GM19328 (cell line): ENCODE measurements at regions not wholly inside any gene's neighbourhood (a gene's known extent, or its start where the extent isn't known, plus 50 kb on each side); places are given as distances from the start of the nearest gene placed in this dataset.
"Not testable (repeated sequence)": the region's sequence is repeated elsewhere in the genome, so short reads cannot be mapped to it uniquely, and the experiment has no call there.

Experiments
- ATAC-seq: cut with Tn5 transposase; IDR thresholded peaks from one replicate; pipeline ENCODE4 v1.9.1; 2021; ENCODE audit warnings: mild to moderate bottlenecking, moderate library complexity; ENCODE audit not compliant: unreplicated experiment

DNA sequence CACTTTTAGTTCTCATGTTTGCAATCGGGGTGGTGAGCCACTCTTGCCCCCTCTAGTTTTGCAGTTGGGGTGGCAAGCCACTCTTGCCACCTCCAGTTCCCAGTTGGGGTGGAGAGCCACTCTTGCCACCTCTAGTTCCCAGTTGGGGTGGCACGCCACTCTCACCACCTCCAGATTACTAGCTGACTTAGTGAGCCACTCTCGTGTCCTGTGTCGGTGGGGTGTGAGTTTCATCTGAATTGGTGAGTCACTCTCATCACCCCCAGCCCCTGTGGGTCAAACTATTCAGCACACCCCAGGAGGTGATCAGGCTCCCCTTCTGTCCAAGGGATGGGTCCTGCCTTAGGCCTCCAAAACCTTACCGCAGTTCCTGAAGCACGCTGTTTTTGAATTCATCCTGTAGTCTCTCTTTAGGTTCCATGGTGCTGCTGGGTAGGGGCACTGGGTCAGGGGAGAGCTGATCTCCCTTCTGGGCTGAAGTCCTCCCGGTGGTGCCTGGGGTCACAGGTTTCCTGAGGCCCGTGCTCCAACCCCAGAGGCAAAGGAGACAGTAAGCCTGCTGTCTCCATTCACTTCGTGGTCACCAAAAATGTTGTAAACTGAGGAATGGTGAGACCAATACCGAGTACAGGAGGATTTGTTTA is 224.2 kb upstream of the SYNCRIP start:
- ATAC-seq: no peak

DNA sequence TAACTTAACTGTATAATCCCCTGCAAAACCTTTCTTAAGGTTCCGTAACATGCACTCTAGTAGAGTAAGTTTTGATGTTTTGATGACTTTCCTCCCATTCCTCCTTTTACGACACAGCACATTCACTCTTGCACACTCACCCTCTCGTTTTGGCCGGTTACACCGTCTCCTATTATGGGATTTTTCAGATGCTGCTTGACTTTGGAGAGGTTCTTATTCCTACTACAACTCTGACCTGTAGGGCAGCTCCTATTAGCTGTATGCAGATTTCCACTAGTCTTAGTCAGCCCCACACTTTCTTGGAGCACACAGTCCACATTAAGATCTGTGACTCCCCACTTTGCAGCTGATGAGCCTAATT is 223.7 kb upstream of the SYNCRIP start:
- no peak for ATAC-seq

DNA sequence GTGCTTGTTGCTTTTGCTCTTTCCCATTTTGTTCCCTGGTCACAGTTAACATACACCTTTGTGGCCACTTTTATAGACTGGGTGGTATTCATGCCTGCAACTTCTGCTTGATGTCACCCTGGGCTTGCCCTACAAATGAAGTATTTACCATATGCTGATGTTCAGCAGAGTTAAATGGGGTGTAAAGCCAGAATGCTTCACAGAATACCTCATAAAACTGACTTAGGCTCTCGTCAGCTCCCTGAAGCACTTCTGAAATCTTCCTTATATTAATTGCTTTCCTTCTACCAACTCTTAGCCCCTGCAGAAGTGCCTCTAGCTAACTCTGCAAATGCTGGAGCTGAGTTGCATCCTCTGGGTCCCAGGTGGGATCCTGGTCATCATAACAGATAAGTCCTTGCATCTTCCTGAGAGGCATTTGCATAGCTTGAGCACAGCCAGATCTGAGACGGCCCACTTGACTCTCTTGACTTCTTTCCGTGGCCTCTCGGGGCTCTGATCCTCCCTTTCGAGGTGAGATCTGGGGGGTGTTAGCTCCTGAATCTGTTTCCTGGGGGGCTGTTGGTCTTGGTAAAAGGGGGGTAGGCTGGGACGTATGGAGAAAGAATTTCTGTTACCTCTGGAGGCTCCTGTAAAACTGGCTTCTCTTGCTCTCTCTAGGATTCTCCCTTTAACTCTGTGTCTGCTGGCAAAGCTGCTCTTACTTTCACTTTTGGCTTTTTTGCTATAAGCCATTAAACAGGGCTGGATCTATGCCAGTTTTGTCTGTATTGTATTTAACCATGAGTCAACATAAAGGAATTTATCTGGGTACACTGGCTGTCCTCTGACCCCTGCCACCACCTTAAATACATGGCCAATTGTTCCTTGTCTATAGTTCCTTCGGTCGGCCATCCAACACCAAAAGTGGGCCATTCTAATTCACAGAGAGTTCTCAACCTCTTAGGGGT is 223.0 kb upstream of the SYNCRIP start:
- no peak for ATAC-seq

DNA sequence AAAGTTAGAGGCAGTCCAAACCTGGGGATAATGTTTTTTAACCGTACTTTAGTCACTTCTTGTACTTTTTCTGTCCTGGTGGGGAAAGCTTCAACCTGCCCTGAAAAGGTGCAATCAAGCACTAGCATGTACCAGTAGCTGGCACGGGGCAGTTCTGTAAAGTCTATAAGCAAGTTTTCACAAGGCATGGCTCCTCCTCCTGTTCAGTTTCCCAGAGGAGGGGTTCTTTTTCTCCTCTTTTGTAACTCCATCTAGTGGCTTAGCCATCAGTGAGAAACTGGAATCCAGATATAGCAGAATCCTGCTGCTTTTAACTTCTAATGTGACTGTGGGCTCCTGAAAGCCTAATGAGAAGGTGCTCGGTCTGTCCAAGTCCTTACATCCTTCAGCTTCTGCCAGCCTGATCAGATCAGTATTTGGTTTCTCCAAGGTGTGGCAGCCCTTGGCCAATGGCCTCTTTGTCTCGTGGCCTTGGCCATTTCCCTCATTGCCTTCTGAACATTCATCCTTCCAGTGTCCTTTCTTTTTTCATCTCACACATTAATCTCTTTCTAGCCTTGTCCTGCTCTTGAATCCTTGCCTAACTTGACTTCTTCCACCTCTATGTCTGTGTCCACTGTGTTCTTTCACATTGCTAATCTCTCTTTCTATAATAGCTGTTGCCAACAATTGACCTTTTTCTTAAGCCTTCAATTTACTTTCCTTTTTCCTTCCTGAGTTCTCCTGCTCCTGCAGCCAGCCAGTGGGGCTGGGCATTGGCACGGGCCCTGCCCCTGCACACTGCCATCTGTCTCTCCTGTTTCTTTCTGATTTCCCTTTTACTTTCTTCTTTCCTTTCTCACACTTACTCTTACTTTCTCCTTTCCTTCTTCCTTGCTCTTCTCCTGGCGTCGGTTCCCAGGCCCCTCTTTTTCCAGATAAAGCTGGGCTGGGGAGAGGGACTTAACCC is 222.0 kb upstream of the SYNCRIP start:
- no peak for ATAC-seq

DNA sequence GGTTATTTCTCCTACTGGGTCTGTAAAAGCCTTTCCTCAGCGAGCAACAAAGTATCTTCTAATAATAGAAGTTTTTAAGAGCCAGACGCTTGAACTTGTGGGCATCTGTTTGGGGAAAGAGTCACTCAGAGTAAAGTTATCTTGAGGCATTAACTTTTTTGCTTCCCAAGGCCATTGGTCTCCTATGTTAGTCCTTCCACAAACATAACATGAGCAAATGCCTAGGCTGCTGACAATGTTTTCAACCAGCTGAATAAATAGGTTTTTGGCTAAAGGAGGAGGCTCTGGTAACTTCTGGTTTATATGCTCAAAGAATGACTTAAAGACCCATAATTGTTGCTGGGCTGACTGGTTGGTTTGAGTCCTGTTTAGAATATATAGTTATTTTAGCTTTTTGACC is 213.5 kb upstream of the SYNCRIP start:
- no peak for ATAC-seq

DNA sequence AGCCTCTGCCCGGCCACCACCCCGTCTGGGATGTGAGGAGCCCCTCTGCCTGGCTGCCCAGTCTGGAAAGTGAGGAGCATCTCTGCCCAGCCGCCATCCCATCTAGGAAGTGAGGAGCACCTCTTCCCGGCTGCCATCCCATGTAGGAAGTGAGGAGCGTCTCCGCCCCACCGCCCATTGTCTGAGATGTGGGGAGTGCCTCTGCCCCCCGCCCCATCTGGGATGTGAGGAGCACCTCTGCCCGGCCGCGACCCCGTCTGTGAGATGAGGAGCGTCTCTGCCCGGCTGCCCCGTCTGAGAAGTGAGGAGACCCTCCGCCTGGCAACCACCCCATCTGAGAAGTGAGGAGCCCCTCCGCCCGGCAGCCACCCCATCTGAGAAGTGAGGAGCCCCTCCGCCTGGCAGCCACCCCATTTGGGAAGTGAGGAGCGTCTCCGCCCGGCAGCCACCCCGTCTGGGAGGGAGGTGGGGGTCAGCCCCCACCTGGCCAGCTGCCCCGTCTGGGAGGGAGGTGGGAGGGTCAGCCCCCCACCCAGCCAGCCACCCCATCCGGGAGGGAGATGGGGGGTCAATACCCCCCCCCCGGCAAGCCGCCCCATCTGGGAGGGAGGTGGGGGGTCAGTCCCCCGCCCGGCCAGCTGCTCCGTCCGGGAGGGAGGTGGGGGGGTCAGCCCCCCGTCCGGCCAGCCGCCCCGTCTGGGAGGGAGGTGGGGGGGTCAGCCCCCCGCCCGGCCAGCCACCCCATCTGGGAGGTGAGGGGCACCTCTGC is 195.8 kb upstream of the SYNCRIP start:
- ATAC-seq: not testable (repeated sequence)

DNA sequence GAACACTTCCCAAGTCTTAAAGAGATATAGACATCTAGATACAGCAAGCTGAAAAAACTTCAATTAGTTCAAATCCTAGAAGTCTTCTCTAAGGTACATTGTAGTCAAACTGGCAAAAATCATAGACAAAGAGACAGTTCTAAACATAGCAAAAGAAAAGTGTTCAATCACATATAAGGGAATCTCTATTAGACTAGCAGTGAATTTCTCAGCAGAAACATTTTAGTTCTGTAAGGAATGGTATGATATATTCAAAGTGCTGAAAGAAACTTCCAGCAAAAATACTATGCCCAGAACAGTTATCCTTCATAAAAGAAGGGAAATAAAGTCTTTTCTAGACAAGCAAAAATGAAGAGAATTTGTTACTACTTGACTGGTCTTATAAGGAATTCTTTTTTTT is 186.3 kb upstream of the SYNCRIP start:
- no peak for ATAC-seq

DNA sequence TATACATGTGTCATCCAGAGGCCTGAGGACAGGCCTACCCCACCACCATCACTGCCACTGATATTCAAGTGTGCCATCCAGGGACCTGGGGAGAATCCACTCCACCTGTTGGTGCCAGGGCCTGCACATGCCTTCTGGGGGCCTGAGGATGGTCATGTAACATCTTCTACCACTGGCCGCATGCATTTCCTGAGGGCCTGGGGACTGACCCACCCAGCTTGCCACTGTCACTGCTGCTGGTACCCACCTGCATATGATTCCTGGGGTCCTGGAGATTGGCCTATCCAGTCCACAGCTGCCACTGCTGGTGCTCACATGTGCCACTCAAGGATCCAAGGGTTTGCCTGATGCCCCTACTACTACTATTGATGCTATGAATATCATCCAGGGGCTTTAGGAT is 184.3 kb upstream of the SYNCRIP start:
- no peak for ATAC-seq

DNA sequence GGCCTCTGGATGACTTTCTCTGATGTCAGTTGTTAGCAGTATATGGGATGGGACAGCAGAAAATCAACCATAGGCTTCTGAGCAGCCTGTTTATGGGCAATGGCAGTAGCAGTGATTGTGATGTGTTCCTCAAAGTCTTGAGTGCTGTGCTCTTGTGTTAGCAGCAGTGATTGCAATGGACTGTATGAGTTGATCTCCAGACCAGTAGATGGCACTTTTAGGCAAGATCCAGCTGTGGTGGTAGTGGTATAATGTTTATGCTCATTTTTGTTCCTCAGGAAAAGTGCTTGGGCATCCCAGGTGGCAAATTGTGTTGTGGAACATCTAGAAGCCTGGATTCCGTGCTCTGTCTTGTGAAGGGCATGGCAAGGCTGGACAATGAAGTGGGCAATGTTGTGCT is 181.6 kb upstream of the SYNCRIP start:
- no peak for ATAC-seq

DNA sequence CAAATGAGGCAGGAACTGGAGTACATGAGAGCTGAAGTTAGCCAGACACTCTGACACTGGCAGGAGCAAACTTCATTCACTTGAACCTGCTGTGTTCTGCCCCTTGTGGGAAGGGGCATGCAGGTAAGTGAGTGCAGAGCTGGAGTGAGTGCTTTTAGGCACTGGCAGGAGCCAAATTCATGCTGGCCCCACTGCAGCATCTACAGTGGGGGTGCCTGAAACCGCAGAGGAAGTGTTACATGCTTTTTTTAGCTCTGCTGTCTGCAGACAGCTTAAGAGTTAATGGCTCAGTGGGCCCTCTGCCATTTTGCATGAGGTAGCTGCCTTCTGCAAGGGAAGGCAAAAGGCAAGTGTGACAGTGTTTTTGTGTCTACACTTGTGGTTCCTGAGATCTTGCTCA is 167.9 kb upstream of the SYNCRIP start:
- ATAC-seq: no peak

DNA sequence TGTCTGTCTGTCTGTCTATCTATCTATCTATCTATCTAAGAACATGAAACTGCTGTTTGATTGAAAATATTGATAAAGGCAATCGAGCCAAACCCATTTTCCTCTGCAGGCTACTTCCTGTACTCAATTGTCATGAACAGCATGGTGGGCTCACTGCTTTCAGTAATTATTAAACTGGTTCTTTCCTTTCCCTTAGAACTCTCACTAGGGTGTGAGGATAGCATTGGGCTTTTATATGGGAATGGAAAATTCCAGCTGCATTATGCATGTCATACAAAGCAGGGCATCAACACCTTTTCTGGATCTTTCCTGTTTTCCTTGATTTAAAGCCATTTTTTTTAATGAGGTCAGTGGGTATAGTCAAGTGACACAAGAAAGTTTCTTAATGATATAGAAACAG is 161.0 kb upstream of the SYNCRIP start:
- no peak for ATAC-seq

DNA sequence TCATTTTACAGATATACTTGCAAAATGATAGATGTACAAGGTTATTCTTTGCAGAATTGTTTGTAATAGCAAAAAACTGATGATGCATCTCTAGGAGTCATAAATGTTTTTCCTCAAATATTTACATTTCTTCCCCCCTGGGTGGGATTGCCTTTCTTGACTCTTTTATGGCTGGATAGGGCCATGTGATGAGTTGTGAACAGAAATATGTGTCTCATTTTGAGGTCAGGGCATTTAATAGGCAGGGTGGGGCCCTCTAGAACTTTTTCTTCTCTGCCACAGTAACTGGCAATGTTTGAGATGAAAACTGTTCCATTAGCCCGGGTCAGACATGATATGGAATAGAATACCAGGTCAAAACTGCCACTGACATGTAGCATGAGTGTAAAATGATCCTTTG is 159.5 kb upstream of the SYNCRIP start:
- no peak for ATAC-seq

DNA sequence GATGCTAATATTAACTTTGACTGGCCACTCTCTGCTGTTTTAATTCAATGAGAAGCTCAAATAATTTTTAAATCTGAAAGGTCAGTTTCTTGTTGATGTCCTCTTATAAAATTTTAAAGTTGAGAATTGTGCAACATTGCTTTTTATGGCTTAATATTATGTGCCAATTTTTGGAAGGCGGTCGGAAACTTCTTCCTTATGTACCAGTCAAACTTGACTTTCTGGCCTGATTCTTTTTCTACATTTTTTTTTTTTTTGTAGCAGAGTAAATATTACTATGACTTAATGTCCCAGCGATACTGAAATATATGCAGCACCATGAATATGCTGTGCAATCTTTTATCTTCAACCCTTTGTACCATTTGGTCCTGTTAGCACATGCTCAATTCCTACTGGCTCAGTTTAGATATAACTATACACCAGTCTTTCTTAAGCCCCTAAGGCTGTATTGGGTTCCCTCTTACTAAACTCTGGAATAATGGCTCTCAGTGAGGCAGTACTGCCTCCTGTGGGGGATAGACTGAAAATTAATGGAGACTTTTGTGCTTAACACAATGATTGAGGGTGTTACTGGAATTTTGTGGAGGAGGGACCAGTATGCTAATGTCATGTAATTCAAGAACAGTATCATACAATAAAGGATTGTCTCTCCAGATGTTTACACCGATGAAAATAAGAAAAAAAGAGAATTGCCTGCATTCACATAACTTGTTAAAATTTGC is 156.4 kb upstream of the SYNCRIP start:
- ATAC-seq: no peak

DNA sequence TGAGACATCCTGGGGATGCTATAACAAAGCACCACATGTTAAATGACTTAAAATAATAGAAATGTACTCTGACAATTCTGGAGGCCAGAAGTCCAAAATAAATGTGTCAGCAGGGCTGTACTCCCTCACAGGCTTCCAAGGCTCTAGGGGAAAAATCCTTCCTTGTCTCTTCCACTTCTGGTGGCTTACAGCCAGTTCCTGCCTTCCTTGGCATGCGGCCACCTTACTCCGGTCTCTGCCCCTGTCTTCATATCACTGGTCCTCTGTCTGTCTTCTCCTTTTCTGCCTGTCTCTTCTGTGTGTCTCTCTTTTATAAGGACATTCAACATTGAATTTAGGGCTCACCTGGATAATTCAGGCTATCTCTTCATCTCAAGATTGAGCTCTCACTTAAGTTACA is 155.3 kb upstream of the SYNCRIP start:
- no peak for ATAC-seq

DNA sequence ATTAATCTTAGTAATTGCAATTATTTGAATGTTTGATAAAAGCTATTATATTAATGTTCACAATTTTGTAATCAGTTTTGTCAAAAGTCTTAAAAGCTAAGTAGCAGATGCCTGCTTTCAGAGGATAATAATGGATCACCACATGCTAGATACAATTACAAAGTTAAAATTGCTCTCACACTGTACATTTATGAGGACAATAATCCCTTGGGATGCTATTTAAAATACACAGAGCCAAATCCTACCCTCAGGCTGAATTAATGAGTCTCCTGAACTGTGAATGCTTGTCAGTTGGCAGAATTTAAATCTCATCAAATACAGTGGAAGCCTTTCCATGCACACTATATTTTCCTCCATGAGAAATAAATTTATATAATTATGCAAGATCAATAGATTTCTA is 153.3 kb upstream of the SYNCRIP start:
- ATAC-seq: no peak

DNA sequence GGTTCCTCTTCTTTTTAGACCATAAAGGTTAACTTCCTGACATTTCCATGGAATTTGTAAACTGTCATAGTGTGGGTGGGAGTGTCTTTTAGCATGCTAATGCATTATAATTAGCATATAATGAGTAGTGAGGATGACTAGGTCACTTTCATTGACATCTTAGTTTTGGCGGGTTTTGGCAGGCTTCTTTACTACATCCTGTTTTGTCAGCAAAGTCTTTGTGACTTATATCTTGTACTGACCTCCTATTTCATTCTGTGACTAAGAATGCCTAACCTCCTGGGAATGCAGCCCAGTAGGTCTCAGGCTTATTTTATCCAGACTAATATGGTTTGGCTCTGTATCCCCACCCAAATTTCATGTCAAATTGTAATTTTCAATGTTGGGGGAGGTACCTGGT is 149.6 kb upstream of the SYNCRIP start:
- ATAC-seq: no peak

DNA sequence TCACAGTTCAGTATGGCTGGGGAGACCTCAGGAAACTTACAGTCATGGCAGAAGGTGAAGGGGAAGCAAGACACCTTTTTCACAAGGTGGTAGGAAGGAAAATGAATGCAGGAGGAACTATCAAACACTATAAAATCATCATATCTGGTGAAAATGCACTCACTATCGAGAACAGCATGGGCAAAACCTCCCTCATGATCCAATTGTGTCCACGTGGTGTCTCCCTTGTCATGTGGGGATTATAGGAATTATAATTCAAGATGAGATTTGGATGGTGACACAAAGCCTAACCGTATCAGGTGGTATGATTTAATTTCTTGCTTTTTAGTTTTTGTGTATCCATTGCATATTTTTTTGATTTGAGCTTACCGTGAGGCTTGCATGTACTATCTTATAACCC is 133.2 kb upstream of the SYNCRIP start:
- no peak for ATAC-seq

DNA sequence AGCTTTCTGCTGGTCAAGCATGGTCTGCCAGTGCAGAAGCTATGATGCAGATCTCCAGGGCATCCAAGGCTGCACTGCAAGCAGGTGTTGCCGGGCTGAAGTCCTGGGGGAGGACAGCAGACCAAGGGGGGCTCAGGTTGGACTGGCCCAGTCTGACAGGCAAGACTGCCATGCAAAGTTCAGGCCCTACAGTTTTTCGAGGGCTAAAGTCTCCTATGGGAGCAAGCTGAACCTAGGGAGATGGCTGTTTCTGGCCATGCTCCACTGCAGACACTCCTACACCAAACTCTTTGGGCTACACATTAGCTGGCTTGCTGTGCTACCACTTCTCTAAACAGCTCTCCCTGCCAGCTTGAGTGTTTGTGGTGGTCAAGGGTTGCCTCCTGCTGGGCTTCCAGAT is 130.0 kb upstream of the SYNCRIP start:
- ATAC-seq: no peak

DNA sequence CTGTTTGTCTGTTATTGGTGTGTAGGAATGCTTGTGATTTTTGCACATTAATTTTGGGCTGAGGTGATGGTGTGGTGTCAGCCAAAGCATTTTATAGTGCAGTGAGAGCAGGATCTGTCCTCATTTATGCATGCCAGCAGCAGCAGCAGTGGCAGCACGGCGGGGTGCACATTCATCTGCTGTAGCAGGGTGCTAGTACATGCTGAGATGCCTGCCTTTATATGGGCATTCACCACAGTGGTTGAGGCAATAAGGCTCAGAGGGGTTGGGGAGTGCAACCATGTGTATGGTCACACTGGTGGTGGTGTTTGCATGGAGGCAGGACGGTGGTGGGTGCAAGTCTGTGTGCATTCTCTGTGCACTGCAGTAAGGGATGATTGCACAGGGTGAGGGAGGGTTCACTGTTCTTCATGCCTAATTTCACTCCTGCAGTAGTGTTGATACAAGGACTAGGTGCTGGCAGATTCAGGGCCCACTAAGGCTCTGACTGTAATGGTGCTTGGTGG is 129.3 kb upstream of the SYNCRIP start:
- ATAC-seq: no peak

DNA sequence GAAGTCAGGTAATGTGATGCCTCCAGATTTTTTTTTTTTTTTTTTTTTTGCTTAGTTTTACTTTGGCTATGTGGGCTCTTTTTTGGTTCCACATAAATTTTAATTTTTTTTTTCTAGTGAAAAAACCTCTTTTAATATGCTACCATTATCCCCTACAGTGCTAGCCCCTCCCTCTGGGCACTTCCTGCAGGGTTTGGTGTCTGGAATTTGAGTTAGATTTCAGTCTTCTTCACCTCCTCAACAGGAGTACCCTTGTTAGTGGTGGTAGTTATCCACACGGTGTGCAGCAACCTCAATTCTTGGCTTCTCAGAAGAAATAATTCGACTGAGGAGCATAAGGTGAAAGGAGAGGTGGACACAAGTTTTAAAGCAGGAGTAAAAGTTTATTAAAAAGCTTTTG is 128.8 kb upstream of the SYNCRIP start:
- ATAC-seq: no peak
